ENCODE measurements at regions not wholly inside any gene's neighbourhood (a gene's known extent, or its start where the extent isn't known, plus 50 kb on each side); places are given as distances from the start of the nearest gene placed in this dataset.

- TF ChIP-seq POLR2AphosphoS5 (IDR thresholded peaks at IDR 0.05) = no peak
- TF ChIP-seq, protein P1, sequence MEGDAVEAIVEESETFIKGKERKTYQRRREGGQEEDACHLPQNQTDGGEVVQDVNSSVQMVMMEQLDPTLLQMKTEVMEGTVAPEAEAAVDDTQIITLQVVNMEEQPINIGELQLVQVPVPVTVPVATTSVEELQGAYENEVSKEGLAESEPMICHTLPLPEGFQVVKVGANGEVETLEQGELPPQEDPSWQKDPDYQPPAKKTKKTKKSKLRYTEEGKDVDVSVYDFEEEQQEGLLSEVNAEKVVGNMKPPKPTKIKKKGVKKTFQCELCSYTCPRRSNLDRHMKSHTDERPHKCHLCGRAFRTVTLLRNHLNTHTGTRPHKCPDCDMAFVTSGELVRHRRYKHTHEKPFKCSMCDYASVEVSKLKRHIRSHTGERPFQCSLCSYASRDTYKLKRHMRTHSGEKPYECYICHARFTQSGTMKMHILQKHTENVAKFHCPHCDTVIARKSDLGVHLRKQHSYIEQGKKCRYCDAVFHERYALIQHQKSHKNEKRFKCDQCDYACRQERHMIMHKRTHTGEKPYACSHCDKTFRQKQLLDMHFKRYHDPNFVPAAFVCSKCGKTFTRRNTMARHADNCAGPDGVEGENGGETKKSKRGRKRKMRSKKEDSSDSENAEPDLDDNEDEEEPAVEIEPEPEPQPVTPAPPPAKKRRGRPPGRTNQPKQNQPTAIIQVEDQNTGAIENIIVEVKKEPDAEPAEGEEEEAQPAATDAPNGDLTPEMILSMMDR (IDR thresholded peaks at IDR 0.05) = no peak
- no peak for TF ChIP-seq POLR2A (IDR thresholded peaks at IDR 0.05)
Measured at GRCh38 chr2:103132536-103133217, 370.8 kb downstream of the TMEM182 start.
